Caco-2 (cell line): ENCODE measurements at regions not wholly inside any gene's neighbourhood (a gene's known extent, or its start where the extent isn't known, plus 50 kb on each side); places are given as distances from the start of the nearest gene placed in this dataset.
"Not testable (repeated sequence)": the region's sequence is repeated elsewhere in the genome, so short reads cannot be mapped to it uniquely, and the experiment has no call there.

Experiments used
- BruUV-seq: library from RNA; stranded (reverse); fragments of 400-500 nt; replicated peaks from 2 replicates; lab custom pipeline; 2021; lab: Mats Ljungman, UMichigan
- CTCF ChIA-PET: fragments of 300-600 bp; sonication (Branson Sonifier 250); formaldehyde crosslinking; loops from one replicate; lab custom pipeline; 2022; ENCODE audit warnings: antibody characterized with exemption; lab: Charles Lee
- POLR2A ChIA-PET: fragments of 300-600 bp; sonication (Branson Sonifier 250); formaldehyde crosslinking; loops from one replicate; lab custom pipeline; 2022; ENCODE audit warnings: antibody characterized with exemption; lab: Charles Lee
- DNase-seq, 2 experiments: peaks; one replicate each; pipeline versions ENCODE4 v3.0.0 to v3.0.0-alpha.2; 2020 to 2022
- H3K27me3 ChIP-seq: replicated peaks from 2 replicates; pipeline ENCODE4 v1.6.0; 2011; ENCODE audit warnings: low read length; ENCODE audit not compliant: control insufficient read depth, insufficient read depth
- H3K36me3 ChIP-seq: 2 replicates; pipeline ENCODE4 v1.5.1; 2011; ENCODE audit warnings: low read length; ENCODE audit not compliant: control insufficient read depth, insufficient read depth
- H3K4me1 ChIP-seq: fragments of 250-450 bp; sonication (Bioruptor Pico); 2 replicates; pipeline ENCODE4 v1.5.1; 2020; ENCODE audit warnings: mild to moderate bottlenecking
- H3K4me3 ChIP-seq: 2 replicates; pipeline ENCODE4 v1.5.1; 2011; ENCODE audit warnings: low read depth, mild to moderate bottlenecking, control low read depth, low read length
- H3K9me3 ChIP-seq: fragments of 250-450 bp; sonication (Bioruptor Pico); 2 replicates; pipeline ENCODE4 v1.5.1; 2020; ENCODE audit warnings: mild to moderate bottlenecking, moderate library complexity
- H3K27ac Mint-ChIP-seq: one replicate; pipeline ENCODE4 v1.8.0; 2022; ENCODE audit warnings: mixed read lengths; ENCODE audit not compliant: unreplicated experiment
- H3K27me3 Mint-ChIP-seq: one replicate; pipeline ENCODE4 v1.8.0; 2022; ENCODE audit warnings: mixed read lengths; ENCODE audit not compliant: insufficient read depth, unreplicated experiment
- H3K36me3 Mint-ChIP-seq: one replicate; pipeline ENCODE4 v1.8.0; 2022; ENCODE audit warnings: mild to moderate bottlenecking, mixed read lengths; ENCODE audit not compliant: insufficient read depth, unreplicated experiment
- H3K4me1 Mint-ChIP-seq: one replicate; pipeline ENCODE4 v1.8.0; 2022; ENCODE audit warnings: low read depth, mixed read lengths; ENCODE audit not compliant: unreplicated experiment
- H3K4me3 Mint-ChIP-seq: one replicate; pipeline ENCODE4 v1.8.0; 2022; ENCODE audit warnings: mild to moderate bottlenecking, moderate library complexity, mixed read lengths; ENCODE audit not compliant: unreplicated experiment
- H3K9me3 Mint-ChIP-seq: one replicate; pipeline ENCODE4 v1.8.0; 2022; ENCODE audit warnings: mixed read lengths; ENCODE audit not compliant: unreplicated experiment
- intact Hi-C: fragments of 100-400 bp; cut with micrococcal nuclease; formaldehyde crosslinking; loops from one replicate; pipeline ENCODE4 v1.10.0; 2022; ENCODE audit not compliant: unreplicated experiment
- TF ChIP-seq, protein P1 (sequence below), 2 experiments: fragments of 200-600 bp in 1 of 2; IDR thresholded peaks; 1 replicate in 1 of 2; 2 replicates in 1 of 2; pipeline versions ENCODE4 v1.5.1 to v1.8.0; 2011 to 2022; ENCODE audit warnings: antibody characterized with exemption in 1 of 2, control low read depth in 1 of 2, inconsistent platforms in 1 of 2, low read depth in 1 of 2, low read length in 1 of 2, mild to moderate bottlenecking in 1 of 2, moderate library complexity in 1 of 2; ENCODE audit not compliant: insufficient read depth in 1 of 2, severe bottlenecking in 1 of 2, unreplicated experiment in 1 of 2

DNA sequence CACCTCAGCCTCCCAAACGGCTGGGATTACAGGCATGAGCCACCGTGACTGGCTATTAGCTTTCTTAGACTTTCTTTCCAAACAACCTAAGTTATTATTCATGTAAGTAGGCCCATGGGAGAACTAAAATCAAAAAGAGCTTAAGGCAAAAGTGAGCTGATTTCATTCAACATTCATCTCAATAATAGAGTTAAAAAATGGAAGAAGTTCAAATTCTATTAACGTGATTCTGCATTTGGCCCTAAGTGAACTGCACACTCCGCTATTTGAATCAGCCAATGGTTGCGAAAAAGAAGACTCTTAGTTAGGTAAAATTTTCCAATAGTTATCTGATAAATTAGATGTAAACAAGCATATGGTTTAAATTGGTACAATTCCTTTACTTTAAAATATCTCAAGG lies 68.6 kb upstream of the WARS2 start:
- Mint-ChIP-seq H3K27ac (no peak overlapping the region), H3K27me3 (no peaks in the 10 kb centered on the region), H3K36me3 (no peaks in the 10 kb centered on the region), H3K4me1 (no peaks in the 10 kb centered on the region), H3K4me3 (no peak overlapping the region), H3K9me3 (no peaks in the 10 kb centered on the region)
- no peak overlapping the region for H3K4me3 ChIP-seq
- BruUV-seq: no TSS peak
- no peaks in the 10 kb centered on the region for H3K36me3 ChIP-seq
- no peak for DNase-seq
- no peaks in the 10 kb centered on the region for H3K4me1 ChIP-seq
- ChIA-PET CTCF (no interaction called here), POLR2A (no interaction called here)
- H3K27me3 ChIP-seq: no peaks in the 10 kb centered on the region
- TF ChIP-seq, protein P1, sequence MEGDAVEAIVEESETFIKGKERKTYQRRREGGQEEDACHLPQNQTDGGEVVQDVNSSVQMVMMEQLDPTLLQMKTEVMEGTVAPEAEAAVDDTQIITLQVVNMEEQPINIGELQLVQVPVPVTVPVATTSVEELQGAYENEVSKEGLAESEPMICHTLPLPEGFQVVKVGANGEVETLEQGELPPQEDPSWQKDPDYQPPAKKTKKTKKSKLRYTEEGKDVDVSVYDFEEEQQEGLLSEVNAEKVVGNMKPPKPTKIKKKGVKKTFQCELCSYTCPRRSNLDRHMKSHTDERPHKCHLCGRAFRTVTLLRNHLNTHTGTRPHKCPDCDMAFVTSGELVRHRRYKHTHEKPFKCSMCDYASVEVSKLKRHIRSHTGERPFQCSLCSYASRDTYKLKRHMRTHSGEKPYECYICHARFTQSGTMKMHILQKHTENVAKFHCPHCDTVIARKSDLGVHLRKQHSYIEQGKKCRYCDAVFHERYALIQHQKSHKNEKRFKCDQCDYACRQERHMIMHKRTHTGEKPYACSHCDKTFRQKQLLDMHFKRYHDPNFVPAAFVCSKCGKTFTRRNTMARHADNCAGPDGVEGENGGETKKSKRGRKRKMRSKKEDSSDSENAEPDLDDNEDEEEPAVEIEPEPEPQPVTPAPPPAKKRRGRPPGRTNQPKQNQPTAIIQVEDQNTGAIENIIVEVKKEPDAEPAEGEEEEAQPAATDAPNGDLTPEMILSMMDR (IDR thresholded peaks at IDR 0.05; ENCODE audit: insufficient read depth in 1 of 2, low read depth in 1 of 2, low read length in 1 of 2, severe bottlenecking in 1 of 2, unreplicated experiment in 1 of 2): no peak
- intact Hi-C loops: no loop called here
- no peaks in the 10 kb centered on the region for H3K9me3 ChIP-seq

DNA sequence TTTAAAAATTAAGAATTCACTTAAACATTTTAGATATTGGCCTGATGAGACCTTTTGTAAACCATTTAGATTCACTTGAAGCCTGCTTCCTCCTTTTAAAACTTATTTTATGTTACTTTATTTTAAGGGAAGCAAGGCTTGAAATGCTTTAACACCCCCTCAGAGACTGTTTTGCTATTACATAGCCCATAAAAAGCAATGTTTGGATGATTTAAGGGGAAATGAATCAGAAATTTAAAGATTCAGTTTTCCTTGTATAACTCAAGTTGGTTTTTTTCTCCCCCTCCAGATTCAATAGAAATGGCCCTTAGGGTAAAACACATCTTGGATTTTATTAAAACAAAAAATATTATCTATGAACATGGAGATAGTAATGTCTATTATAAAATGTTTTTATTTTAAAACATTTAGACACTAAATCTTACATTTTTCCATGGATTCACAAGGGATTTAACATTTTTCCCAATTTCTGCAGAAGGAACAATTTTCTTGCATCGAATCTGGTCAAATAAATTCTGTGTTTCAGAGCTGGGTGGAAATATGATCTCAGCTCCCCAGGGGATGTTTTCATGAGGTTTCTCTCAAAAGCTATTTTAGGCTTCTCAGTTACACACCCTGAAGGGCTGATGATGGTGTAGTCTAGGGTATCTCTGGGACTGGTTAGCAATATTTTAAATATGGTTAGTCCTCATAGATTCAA lies 69.3 kb upstream of the WARS2 start:
- H3K27me3 ChIP-seq: no peaks in the 10 kb centered on the region

GRCh38 chr1:119210296-119210649 lies 69.8 kb upstream of the WARS2 start:
- TF ChIP-seq, protein P1 (IDR thresholded peaks at IDR 0.05; ENCODE audit: insufficient read depth in 1 of 2, low read depth in 1 of 2, low read length in 1 of 2, severe bottlenecking in 1 of 2, unreplicated experiment in 1 of 2): no peak
- no peaks in the 10 kb centered on the region for H3K27me3 ChIP-seq
- no peaks in the 10 kb centered on the region for H3K36me3 Mint-ChIP-seq
- no peak overlapping the region for H3K27ac Mint-ChIP-seq
- DNase-seq: no peak
- no peak overlapping the region for H3K4me3 Mint-ChIP-seq
- CTCF ChIA-PET: no interaction called here
- no peaks in the 10 kb centered on the region for H3K27me3 Mint-ChIP-seq
- H3K4me3 ChIP-seq: no peak overlapping the region
- no peaks in the 10 kb centered on the region for H3K4me1 ChIP-seq
- intact Hi-C loops: no loop called here
- H3K4me1 Mint-ChIP-seq: no peaks in the 10 kb centered on the region
- no peaks in the 10 kb centered on the region for H3K36me3 ChIP-seq
- BruUV-seq: no TSS peak
- H3K9me3 ChIP-seq: no peaks in the 10 kb centered on the region
- POLR2A ChIA-PET: no interaction called here
- no peaks in the 10 kb centered on the region for H3K9me3 Mint-ChIP-seq

More for the DNA sequence above, 69.3 kb upstream of the WARS2 start:
- H3K4me3 Mint-ChIP-seq: no peak overlapping the region
- Histone ChIP-seq H3K9me3 (no peaks in the 10 kb centered on the region), H3K36me3 (no peaks in the 10 kb centered on the region), H3K4me3 (no peak overlapping the region), H3K4me1 (no peaks in the 10 kb centered on the region)
- intact Hi-C loops: no loop called here
- CTCF ChIA-PET: no interaction called here
- no peaks in the 10 kb centered on the region for H3K36me3 Mint-ChIP-seq
- no TSS peak for BruUV-seq
- no peaks in the 10 kb centered on the region for H3K4me1 Mint-ChIP-seq
- no peak overlapping the region for H3K27ac Mint-ChIP-seq
- DNase-seq: no peak
- H3K27me3 Mint-ChIP-seq: no peaks in the 10 kb centered on the region
- TF ChIP-seq, protein P1 (IDR thresholded peaks at IDR 0.05; ENCODE audit: insufficient read depth in 1 of 2, low read depth in 1 of 2, low read length in 1 of 2, severe bottlenecking in 1 of 2, unreplicated experiment in 1 of 2): no peak
- POLR2A ChIA-PET: no interaction called here
- no peaks in the 10 kb centered on the region for H3K9me3 Mint-ChIP-seq

- H3K36me3 ChIP-seq, intact Hi-C loops, POLR2A ChIA-PET, H3K4me3 ChIP-seq, H3K27me3 ChIP-seq, H3K4me1 ChIP-seq, DNase-seq, CTCF ChIA-PET, H3K27me3 Mint-ChIP-seq, H3K4me3 Mint-ChIP-seq, BruUV-seq, H3K36me3 Mint-ChIP-seq, H3K27ac Mint-ChIP-seq, H3K9me3 ChIP-seq, H3K4me1 Mint-ChIP-seq, H3K9me3 Mint-ChIP-seq: not testable (repeated sequence)
Observed at GRCh38 chr1:119213213-119213612, 72.8 kb upstream of the WARS2 start.

DNA sequence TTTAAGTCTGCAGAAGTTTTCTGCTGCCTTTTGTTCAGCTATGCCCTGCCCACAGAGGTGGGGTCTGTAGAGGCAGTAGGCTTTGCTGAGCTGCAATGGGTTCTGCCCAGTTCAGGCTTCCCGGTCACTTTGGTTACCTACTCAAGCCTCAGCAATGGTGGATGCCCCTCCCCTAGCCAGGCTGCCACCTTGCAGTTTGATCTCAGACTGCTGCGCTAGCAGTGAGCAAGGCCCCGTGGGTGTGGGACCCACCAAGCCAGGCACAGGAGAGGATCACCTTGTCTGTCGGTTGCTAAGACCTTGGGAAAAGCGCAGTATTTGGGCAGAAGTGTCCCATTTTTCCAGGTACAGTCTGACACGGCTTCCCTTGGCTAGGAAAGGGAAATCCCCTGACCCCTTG lies 74.5 kb upstream of the WARS2 start:
- H3K4me3 Mint-ChIP-seq, DNase-seq, CTCF ChIA-PET, H3K4me1 ChIP-seq, POLR2A ChIA-PET, intact Hi-C loops, BruUV-seq, H3K9me3 ChIP-seq, H3K4me3 ChIP-seq, H3K27me3 Mint-ChIP-seq, H3K27ac Mint-ChIP-seq, H3K9me3 Mint-ChIP-seq, H3K4me1 Mint-ChIP-seq, H3K27me3 ChIP-seq, H3K36me3 Mint-ChIP-seq, H3K36me3 ChIP-seq: not testable (repeated sequence)
